ENCODE measurements at regions not wholly inside any gene's neighbourhood (a gene's known extent, or its start where the extent isn't known, plus 50 kb on each side); places are given as distances from the start of the nearest gene placed in this dataset.

- no peak overlapping the region for H3K4me3 ChIP-seq (replicated peaks; ENCODE audit: insufficient read depth, low read length)
- TF ChIP-seq SPI1 (IDR thresholded peaks at IDR 0.05; ENCODE audit: borderline replicate concordance, low read depth), result no peak
- TF ChIP-seq CTCF (IDR thresholded peaks at IDR 0.05; ENCODE audit: insufficient read depth, low read length), result no peak
- TF ChIP-seq REST (IDR thresholded peaks at IDR 0.05; ENCODE audit: insufficient replicate concordance, low read depth), result no peak
- TF ChIP-seq POLR2AphosphoS5 (IDR thresholded peaks at IDR 0.05; ENCODE audit: low read depth), result no peak
- no peak for TF ChIP-seq GABPA (IDR thresholded peaks at IDR 0.05; ENCODE audit: low read depth)
- DNase-seq (ENCODE audit: low read depth in 1 of 2, low spot score in 1 of 2), result no peak
- H3K27ac ChIP-seq (replicated peaks), result no peak overlapping the region
- no peaks in the 10 kb centered on the region for H3K27me3 ChIP-seq (ENCODE audit: insufficient read depth, poor library complexity, severe bottlenecking)
These were observed 172.7 kb upstream of the MYCN start for GRCh38 chr2:15767679-15768078.

- no peak overlapping the region for H3K27ac ChIP-seq (replicated peaks)
- H3K4me3 ChIP-seq (replicated peaks; ENCODE audit: insufficient read depth, low read length), result no peak overlapping the region
- no peak for DNase-seq (ENCODE audit: low read depth in 1 of 2, low spot score in 1 of 2)
- no peaks in the 10 kb centered on the region for H3K27me3 ChIP-seq (ENCODE audit: insufficient read depth, poor library complexity, severe bottlenecking)
- no peak for TF ChIP-seq GABPA (IDR thresholded peaks at IDR 0.05; ENCODE audit: low read depth)
- TF ChIP-seq CTCF (IDR thresholded peaks at IDR 0.05; ENCODE audit: insufficient read depth, low read length), result no peak
- TF ChIP-seq SPI1 (IDR thresholded peaks at IDR 0.05; ENCODE audit: borderline replicate concordance, low read depth), result no peak
- no peak for TF ChIP-seq REST (IDR thresholded peaks at IDR 0.05; ENCODE audit: insufficient replicate concordance, low read depth)
- TF ChIP-seq POLR2AphosphoS5 (IDR thresholded peaks at IDR 0.05; ENCODE audit: low read depth), result no peak
These were observed 172.2 kb upstream of the MYCN start for GRCh38 chr2:15768142-15768541.

- DNase-seq (ENCODE audit: low read depth in 1 of 2, low spot score in 1 of 2), result no peak
- Histone ChIP-seq H3K4me3 (replicated peaks; ENCODE audit: insufficient read depth, low read length) (no peak overlapping the region), H3K27ac (replicated peaks) (no peak overlapping the region), H3K27me3 (ENCODE audit: insufficient read depth, poor library complexity, severe bottlenecking) (no peaks in the 10 kb centered on the region)
- TF ChIP-seq POLR2AphosphoS5 (IDR thresholded peaks at IDR 0.05; ENCODE audit: low read depth), result no peak
- TF ChIP-seq REST (IDR thresholded peaks at IDR 0.05; ENCODE audit: insufficient replicate concordance, low read depth), result no peak
- TF ChIP-seq CTCF (IDR thresholded peaks at IDR 0.05; ENCODE audit: insufficient read depth, low read length), result no peak
- TF ChIP-seq SPI1 (IDR thresholded peaks at IDR 0.05; ENCODE audit: borderline replicate concordance, low read depth), result no peak
- TF ChIP-seq GABPA (IDR thresholded peaks at IDR 0.05; ENCODE audit: low read depth), result no peak
These were observed 171.7 kb upstream of the MYCN start for GRCh38 chr2:15768615-15769014.

All from HL-60 (cell line).